A172 (cell line): ENCODE measurements at regions not wholly inside any gene's neighbourhood (a gene's known extent, or its start where the extent isn't known, plus 50 kb on each side); places are given as distances from the start of the nearest gene placed in this dataset.

Source experiments
- DNase-seq: peaks from one replicate; pipeline ENCODE4 v3.0.0-alpha.2; 2015; ENCODE audit warnings: low spot score

DNA sequence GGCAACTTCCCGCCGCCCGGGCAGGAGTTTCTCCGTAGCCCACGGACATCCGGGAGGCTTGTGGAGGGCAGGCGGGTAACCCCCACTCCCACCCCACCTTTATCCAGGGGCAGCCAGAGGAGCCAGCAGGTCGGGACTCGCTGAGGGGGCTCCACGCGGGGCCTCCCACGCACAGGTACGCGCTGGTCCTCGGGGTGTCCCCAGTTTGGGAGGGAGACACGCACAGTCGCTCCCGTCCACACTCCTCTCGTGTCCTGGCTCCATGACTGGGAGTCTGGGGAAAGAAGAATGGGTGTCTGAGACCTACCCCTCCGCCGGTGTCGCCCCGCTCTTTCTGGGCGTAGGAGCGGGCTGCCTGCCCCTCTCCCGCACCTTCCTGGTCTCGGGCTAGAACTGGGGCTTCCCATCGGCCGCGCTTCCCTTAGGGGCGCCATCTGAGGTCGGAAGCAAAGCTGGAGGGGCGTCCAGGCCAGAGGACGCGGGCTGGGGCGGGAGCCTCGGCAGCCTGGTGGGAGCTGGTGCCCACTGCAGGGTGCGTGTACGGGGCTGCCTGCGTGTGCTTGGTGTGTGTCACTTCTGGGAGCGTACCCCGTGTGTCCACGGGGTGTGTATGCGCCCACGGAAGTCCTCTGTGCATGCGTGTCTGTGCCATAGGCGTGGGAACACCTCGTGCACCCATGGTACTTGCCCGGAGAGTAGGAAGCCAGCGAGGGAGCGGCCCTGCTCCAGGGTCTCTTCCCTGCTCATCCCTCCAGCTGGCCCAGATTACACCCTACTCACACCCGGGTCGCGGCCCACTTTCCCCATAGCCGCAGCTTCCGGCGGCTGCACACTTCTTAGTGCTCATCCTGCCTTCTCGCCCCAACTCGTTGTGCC, 73.0 kb upstream of the LEP start:
- DNase-seq, result no peak

- DNase-seq, result no peak
Observed at GRCh38 chr7:128168667-128169210, 72.3 kb upstream of the LEP start.

DNA sequence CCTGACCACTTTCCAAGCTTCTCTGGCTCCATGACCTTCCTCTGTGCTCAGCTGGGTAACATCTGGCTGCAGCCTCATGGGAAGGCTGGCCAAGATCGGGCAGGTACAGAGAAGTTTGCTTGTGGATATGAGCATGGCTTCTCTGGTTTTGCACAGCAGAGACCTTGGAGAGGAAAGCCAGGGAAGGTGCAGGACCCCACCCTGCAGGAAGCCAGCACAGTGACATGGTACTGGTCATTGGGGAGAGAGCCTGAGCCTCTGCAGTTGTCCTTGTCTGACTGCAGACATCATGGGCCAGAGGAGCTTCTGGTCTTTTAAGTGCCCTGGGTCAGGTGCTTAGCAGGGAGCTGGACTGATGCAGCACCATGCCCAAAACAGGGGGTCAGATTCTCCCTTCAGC, 70.6 kb upstream of the LEP start:
- DNase-seq, result no peak

DNA sequence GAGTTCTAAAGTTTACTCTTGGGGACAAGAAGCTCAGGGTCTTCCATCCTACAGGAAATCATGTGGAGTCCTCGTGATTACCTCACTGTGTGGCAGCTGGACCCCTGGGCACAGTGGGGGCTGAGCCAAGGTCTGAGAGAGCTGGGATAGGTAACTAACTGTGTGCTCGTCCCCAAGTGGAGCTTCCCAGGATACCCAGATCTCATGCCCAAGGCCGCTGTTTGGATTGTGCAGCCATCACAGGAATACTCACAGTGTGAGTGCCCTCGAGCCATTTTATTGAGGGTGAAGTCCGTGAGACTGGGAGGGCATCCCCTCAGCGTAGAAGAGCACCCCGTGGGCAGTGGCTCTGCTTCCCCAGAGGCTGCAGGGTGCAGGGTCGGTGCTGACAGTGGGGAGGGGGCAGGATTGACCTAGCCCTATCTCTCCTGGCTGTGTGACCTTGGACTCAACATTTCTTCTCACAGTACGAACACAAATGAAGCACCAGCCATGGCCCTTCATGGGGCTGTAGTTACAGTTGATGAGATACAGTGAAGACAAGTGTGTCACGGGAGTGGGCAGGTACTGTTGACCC, 69.6 kb upstream of the LEP start:
- DNase-seq, result no peak

- no peak for DNase-seq
Observed at GRCh38 chr7:128172151-128172550, 68.9 kb upstream of the LEP start.

DNA sequence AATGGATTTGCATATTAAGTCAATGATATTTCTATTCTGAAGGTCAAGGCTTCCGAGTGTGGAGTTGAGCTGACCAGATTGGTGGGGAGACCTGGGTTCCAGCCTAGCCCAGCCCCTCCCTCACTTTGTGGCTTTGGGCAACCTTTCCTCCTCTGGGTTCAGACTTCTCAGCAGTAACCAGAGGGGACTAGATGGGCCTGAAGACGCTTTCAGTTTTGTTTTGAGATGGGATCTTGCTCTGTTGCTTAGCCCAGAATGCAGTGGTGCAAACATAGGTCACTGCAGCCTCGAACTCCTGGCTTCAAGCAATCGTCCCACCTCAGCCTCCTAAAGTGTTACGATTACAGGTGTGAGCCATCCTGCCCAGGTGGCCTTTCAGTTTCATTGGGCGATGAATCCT, 68.1 kb upstream of the LEP start:
- no peak for DNase-seq

DNA sequence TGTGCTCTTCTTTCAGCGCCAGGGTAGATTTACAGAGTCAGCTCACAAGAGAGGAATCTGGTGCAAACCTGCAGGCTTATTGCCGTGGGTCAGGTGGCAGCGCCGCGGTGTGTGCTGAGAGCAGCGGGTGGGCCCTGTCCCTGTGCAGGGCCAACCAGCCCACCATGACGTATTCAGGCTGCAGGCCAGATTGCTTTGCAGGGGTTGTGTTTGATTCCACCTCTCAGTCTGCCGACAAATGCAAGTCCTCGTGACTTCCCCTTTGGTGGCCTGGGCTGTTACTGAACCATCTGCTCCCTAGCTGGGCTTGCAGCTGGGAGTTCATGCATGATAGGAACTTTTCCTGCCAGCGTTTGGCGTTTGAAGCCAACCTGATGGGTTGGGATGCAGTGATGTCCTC, 66.7 kb upstream of the LEP start:
- DNase-seq, result no peak

- peak; percentile 48 for DNase-seq
Observed at GRCh38 chr7:128176696-128177095, 64.4 kb upstream of the LEP start.

- no peak for DNase-seq
Observed at GRCh38 chr7:128177768-128178550, 63.1 kb upstream of the LEP start.

DNA sequence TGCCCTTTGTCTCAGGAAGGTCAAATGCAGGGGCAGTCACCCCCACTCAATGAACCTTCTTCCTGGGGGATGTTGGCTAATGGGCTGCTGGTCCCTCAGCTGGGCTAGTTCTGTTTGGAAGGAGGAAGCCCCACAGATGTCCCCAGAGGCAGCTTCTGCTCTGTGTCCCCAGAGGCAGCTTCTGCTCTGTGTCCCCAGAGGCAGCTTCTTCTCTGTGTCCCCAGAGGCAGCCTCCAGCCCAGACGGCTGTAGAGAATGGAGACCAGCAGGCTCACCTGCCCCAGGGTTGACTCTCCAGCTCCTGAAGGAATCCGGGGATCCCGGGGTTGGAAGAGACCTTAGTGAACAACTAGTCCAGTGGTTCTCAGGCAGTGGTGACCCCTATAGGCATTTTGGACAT, 62.5 kb upstream of the LEP start:
- DNase-seq, result no peak

GRCh38 chr7:128188396-128189230, 52.5 kb upstream of the LEP start:
- DNase-seq, result no peak

- no peak for DNase-seq
Observed at GRCh38 chr7:128189231-128189930, 51.7 kb upstream of the LEP start.

GRCh38 chr7:128190051-128190647, 50.9 kb upstream of the LEP start:
- no peak for DNase-seq

- DNase-seq, result no peak
Observed at GRCh38 chr7:128191136-128191844, 49.8 kb upstream of the LEP start.
